Right lung (tissue), 2 donors: ENCODE measurements at regions not wholly inside any gene's neighbourhood (a gene's known extent, or its start where the extent isn't known, plus 50 kb on each side); places are given as distances from the start of the nearest gene placed in this dataset.
"Not testable (repeated sequence)": the region's sequence is repeated elsewhere in the genome, so short reads cannot be mapped to it uniquely, and the experiment has no call there.

Experiments used
- DNase-seq, 2 donors: peaks; one replicate each; pipeline ENCODE4 v3.0.0-alpha.2; 2013

DNA sequence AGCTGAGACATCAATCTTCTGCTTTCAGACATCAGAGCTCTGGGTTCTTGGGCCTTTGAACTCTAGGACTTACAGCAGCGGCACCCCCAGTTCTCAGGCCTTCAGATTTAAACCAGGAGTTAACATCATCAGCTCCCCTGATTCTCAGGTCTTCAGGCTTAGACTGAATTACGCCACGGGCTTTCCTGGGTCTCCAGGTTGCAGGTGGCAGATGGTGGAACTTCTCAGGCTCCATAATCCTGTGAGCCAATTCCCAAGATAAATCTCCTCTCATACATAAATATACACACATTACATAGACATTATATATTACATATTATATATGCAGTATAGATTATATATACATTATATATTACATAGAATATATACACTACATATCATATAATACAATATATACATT, 408.9 kb upstream of the AUTS2 start:
- no peak for DNase-seq

DNA sequence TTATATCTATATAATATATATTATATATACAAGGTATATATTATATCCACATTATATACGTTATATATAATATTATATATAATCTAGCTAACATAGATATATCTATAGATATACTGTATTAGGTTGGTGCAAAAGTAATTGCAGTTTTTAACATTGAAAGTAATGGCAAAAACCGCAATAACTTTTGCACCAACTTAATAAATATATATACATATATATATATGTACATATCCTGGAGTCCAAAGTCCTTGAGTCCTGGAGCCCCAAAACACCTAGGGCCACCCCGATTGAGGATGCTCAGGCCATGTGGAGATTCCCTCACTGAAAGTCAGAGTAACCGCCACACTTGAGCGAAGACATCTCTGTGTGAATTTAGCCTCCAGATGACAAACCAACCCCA, 408.2 kb upstream of the AUTS2 start:
- DNase-seq, result no peak

DNA sequence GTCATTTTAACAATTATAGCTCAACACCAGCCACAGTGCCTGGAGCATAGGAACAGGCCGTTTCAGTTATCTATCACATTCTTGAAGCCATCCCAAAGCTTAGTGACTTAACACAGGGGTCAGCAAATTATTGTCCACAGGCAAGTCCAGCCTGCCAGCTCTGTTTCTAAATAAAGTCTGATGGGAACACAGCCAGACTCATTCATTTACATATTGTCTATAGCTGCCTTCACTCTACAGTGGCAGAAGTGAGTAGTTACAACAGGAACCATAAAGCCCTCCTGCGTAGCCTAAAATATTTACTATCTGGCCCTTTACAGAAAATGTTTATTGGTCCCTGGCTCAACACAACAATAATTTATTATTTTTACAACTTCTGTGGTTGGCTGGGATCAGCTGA, 407.5 kb upstream of the AUTS2 start:
- DNase-seq, result peak; percentile 25 to 42

DNA sequence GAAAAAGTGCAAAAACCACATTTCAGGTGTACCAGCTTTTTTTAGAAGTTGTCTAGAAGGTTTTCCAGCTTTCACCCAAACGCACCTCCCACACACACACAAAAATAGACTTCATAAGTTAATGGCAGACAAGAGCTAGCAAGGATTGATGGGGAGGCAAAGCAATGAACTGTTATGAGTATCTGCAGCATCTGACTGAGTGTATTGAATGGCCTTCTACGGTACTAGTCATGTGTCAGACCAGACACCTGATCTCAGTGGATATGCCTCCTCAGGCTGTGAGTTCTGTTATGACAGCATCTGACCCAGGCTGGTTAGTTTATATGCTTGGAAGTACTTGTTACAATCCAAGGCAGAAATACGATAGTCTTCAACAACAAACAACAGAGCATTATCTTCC, 406.1 kb upstream of the AUTS2 start:
- DNase-seq, result no peak

DNA sequence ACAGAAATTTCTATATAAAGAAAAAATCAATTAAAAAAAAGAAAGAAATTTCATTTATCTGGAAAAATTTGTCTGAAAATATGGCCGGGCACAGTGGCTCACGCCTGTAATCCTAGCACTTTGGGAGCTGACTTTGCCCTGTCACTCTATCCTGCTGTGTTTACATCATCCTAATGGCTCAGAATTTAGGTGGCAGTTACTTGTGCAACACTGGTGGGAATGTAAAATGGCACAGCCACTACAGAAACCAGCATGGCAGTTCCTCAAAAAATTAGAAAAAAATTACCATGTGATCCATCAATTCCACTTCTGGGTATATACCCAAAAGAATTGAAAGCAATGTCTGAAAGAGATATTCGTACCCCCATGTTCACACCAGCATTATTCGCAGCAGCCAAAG, 405.2 kb upstream of the AUTS2 start:
- no peak for DNase-seq

DNA sequence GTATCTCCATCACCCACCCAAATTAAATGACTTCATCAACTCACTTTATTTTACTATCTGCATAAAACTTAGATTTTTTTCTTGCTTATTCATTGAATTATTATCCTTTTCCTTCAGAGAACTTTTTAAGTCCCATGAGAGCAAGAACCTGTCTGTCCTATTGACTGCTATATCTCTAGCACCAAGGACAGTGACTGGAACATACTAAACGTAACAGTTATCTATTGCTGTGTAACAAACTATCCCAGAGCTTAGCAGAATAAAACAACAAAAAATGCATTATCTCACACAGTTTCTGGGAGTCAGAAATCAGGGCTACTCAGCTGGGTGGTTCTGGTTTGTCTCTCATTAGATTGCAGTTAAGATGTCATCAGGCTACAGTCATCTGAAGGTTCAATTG, 401.7 kb upstream of the AUTS2 start:
- no peak for DNase-seq

DNA sequence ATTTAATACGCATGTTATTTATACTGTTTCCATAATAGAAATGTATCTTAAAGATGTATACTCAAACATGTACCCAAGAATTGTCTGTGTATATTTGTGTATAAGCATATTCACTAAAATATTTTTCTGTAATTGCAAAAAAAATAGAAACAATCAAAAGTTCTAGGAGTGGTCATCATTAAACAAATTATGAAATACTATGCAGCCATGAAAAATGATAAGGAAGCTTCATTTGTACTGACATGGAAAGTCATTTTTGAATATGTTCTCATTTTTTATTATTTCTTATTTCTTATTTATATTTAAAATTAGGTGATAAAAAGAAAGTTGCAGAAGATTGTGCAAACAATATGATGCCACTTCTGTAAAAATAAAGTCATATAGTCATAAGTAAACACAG, 400.0 kb upstream of the AUTS2 start:
- no peak for DNase-seq

DNA sequence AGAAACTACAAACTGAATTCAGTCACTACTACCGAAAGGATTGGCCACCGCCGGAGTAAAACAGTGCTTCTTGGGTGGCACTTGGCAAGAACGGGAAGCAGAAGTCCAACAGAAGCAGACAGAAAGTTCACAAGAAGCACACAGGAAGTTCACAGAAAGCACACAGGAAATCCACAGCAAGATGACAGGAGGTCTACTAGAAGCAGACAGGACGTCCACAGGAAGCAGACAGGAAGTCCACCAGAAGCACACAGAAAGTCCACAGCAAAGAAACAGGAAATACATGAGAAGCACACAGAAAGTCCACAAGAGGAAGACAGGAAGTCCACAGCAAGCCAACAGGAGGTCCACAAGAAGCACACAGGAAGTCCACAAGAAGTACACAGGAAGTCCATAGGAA, 399.2 kb upstream of the AUTS2 start:
- no peak for DNase-seq

DNA sequence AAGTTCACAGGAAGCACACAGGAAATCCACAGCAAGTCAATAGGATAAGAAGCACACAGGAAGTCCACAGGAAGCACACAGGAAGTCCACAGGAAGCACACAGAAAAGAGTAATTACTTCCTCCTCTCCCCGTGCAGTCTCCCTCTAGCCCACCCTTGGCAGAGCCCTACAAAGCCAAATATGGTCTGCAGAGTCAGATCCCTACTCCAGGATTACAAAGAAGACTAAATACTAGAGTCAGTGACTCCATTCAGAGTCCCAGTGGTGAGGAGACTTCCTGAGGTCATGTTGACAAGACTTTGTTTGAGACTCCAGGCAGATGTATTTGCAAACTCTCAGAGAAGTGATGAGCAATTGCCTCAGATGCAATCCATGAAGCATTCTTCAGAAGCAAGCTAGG, 398.6 kb upstream of the AUTS2 start:
- no peak for DNase-seq

DNA sequence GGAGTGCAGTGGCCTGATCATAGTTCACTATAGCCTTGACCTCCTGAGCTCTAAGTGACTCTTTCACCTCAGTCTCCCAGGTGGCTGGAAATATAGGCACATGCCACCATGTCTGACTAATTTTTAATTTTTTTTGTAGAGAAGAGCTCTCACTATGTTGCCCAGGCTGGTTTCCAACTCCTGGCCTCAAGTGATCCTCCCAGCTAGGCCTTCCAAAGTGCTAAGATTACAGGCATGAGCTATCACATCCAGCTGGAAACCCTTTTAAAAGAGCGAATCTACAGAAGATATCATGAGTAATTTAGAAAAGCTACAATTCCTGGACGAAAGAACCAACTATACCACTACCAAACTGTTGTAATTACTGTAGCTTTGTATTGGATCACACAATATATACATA, 394.4 kb upstream of the AUTS2 start:
- no peak for DNase-seq

DNA sequence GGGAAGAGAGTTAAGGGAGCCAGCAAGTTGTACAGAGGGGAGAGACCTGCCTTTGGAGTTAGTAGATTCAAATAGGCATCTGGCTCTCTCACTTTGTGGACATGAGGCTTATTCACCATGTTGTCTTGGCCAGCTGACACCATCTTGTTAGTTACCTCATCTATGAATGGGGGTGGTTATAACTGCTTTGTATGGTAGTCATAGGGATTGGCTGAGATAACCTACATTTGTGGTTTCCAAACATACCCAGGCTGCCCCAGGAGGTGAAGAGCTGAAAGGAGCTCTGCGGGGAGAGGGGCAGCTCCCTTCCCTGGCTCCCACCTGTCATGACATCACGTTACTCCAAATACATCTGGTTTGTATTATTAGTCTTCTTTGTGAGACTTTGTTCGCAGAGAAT, 393.3 kb upstream of the AUTS2 start:
- DNase-seq, result no peak

DNA sequence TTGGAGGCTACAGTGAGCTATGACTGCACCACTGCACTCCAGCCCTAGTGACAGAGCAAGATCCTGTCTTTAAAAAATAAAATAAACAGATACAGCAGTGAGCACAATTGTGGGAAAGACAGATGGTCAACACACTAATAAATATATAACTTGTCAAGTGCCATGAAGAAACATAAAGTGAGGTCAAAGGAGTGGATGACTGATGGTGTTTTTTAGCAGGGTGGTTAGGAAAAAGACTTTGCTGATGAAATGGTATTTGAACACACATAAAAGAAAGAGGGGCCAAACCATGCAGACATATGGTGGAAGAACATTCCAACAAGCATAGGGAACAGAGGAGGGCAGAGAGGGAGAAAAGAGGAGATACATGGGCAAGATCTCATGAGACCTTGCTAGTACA, 392.7 kb upstream of the AUTS2 start:
- no peak for DNase-seq

DNA sequence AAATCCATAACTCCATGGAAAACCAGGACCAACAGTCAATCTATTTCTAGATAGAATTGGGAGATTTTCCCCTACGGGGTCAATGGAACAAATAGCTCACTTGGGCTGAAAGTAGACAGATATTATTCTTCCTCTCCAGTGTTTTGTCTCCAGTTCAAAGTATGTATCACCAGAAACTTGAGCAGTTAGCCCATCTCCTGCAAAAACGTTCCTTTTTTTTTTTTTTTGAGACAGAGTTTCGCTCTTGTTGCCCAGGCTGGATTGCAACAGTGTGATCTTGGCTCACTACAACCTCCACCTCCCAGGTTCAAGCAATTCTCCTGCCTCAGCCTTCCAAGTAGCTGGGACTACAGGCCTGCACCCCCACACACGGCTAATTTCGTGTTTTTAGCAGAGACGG, 390.0 kb upstream of the AUTS2 start:
- no peak for DNase-seq

DNA sequence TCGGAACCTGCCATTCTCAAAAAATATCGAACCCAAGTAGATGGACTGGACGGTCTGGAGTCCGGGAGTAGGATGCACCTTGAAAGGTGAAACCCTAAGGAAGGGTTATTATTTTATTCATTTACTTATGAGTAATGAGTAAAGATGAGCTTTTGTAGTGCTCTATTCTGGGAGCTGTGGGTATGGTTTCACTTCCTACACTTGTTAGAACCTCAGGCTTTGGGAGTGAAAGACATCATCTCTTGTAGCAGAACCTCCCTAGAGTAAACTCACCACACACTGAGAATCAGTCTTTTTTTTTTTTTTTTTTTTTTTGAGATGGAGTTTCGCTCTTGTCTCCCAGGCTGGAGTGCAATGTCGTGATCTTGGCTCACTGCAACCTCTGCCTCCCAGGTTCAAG, 389.4 kb upstream of the AUTS2 start:
- no peak for DNase-seq

DNA sequence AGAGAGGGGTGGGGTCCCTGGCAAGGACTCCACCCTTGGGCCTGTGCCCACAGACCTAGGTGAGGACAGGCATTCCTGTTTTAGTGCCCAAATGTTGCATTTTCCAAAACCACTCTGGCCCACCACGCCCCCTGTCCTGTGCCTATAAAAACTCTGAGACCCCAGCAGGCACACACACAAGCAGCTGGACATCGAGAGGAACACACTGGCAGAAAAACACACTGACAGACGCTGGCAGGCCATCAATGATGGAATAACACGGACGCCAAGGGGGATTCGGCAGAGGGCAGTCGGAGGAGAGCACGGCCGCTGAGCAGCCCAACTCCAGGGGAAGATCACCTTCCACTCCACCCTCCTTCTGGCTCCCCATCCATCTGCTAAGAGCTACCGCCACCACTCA, 386.9 kb upstream of the AUTS2 start:
- DNase-seq, result no peak

DNA sequence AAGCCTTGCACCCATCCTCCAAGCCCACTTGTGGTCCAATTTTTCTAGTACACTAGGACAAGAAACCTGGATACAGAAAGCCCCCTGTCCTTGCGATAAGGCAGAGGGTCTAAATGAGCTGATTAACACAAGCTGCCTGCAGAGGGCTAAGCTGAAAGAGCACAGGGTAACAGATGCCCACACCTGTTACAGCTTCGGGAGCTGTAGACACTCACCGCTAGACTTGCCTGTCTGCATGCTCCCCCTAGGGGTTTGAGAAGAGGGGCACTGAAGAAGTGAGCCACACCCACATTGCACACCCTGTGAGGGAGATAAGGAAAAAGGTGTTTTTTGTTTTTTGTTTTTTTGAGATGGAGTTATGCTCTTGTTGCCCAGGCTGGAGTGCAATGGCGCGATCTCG, 386.5 kb upstream of the AUTS2 start:
- DNase-seq, result no peak

DNA sequence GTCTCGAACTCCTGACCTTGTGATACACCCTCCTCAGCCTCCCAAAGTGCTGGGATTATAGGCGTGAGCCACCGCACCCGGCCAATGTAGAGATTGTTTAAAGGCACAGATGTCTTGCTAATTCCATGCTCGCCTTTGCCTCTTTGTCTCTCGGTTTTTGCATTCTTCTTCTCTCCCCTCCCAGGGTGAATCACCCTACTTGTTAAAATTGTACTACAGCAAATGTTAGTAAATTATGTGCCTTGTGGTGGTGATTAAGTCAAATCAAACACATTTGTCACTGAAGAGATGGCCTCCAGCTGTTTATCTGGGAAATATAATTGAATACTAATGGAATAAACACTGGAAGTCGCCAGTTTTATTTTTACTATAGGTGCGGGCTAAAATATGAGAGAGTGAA, 384.4 kb upstream of the AUTS2 start:
- no peak for DNase-seq

DNA sequence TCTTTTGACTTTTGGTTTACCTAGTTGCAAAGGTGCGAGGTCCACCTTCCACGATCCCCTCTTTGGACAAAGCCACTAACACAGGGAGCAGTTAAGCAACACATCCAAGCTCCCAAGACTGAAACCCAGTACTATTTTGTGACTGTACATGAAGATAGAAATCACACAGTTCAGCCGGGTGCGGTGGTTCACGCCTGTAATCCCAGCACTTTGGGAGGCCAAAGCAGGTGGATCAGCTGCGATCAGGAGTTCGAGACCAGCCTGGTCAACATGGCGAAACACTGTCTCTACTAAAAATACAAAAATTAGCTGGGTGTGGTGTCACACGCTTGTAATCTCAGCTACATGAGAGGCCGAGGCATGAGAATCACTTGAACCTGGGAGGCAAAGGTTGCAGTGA, 382.8 kb upstream of the AUTS2 start:
- not testable (repeated sequence) for DNase-seq

DNA sequence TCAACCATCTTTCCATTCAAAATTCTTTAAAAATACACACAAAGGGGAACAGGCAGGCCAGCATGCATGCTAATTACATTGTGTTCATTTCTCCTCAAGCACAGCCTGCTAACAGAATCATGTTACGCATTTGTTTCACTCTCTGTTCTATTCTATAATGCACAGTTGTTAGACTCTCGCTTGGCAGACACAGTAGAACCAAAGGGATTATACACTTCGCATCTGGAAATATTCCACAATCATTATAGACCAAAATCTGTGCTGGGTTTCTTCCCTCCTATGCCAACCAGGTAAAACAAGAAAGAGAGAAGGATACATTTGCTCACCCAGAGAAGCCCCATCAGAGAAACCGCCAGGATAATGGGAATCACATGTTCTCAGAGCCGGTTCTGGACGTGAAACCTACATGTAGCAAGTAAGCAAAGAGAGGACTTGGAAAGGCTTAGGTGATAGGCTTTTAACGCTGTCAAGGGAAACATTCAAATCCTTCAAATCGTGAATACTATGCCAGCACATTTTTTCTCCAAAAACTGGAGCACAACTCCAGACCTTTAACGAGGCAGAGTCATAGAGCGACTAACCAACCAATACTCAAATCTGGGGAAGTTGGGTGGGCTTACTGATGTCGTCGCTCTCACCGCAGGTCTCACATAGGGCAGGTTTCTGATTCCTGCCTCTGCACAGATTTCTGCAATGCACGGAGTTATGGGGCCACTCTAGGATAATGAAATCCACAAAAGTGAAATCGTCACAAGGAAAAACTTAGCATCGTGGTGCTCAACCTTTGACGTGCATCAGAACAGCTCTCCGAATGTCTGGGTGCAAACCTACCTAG, 380.5 kb upstream of the AUTS2 start:
- no peak for DNase-seq

DNA sequence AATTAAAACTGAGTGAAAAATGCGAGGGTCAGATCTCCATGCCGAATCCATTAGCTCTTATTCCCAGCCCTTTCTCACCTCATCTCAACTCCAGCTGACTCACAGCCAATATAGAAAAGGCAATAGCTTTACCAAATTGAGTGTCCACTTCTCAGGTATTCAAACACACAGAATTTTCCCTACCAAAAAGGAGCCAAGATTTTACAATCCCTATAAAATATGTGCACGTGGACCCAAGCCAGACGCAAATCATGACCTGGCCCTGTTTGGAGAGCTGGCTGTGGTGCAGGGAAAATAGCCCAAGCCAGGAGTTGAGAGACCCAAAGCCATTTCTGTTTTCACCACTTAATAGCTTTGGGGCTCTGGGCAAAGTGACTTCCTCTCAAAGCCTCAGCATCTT, 379.7 kb upstream of the AUTS2 start:
- DNase-seq, result no peak

DNA sequence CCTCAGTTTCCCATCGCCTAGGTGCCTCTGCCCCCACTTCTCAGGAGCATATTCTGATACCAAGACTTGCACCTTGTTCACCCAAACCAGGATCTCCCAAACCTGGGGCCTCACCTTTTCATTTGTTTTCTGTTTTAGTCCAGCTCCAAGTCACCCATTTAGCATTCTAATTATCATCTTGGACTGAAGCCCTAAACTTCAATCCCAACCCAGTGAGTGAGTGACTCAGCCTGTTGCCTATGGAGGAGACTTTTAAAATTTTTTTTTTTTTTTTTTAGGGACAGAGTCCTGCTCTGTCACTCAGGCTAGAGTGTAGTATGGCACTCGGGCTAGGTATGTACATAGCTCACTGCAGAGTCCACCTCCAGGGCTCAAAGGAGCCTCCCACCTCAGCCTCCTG, 378.9 kb upstream of the AUTS2 start:
- no peak for DNase-seq

DNA sequence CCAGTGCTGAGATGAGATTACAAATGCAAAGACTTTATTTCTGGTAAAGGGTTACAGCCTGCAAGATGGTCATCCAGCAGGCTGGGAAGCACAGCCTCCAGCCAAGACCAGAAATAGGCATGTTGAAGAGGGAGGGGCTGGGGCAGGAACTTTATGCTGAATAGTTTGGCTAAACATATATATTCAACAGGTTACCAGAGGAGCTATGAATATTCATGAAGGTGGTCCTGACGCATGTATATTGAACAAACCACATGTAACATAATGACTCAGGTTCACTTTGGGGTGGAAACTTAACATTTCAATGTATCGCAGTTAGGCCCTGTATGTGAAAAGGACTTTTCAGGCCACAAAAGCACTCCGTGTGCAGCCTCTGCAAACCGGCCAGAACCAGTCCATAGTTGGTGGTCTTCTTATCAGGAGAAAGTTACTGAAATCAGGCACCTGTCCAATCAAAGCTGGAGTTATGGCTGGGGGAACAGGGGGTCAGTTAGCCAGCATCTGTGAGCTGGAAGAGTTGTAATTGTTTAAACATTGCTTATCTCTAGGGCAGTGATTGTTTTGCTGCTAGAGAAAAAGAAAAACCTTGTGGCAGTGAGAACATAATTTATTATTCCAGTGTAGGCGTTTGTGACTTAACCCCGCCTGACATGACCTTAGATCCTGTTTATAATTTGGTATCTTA, 372.9 kb upstream of the AUTS2 start:
- DNase-seq, result no peak

DNA sequence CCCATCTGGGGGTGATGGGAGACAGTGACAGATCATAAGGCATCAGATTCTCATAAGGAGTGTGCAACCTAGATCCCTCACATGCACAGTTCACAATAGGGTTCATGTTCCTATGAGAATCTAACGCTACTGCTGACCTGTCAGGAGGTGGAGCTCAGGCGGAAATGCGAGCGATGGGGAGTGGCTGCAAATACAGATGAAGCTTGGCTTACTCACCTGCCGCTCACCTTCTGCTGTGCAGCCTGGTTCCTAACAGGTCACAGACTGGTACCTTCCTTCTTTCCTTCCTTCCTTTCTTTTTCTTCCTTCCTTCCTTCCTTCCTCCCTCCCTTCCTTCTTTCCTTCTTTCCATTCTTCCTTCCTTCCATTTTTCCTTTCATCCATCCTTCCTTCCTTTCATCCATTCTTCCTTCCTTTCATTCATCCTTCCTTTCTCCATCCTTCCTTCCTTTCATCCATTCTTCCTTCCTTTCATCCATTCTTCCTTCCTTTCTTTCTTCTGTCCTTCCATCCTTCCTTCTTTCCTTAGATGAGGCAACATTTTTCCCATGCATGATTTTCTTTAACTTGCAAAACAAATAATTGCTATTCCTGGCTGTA, 370.0 kb upstream of the AUTS2 start:
- no peak for DNase-seq
